Body of pancreas (tissue), 4 donors: ENCODE measurements at regions not wholly inside any gene's neighbourhood (a gene's known extent, or its start where the extent isn't known, plus 50 kb on each side); places are given as distances from the start of the nearest gene placed in this dataset.

Source experiments
- POLR2A ChIP-seq, 3 donors: fragments of 450-650 bp; IDR thresholded peaks; one replicate each; pipeline ENCODE4 v1.6.1; 2016; ENCODE audit warnings: antibody characterized with exemption in 3 of 3, mild to moderate bottlenecking in 2 of 3
- TF ChIP-seq, protein P1 (sequence below), 7 experiments: fragments of 450-650 bp in 4 of 7; fragments of 200-600 bp in 3 of 7; sonication (generic) in 3 of 7; IDR thresholded peaks; one replicate each; pipeline ENCODE4 v1.5.1; 2016 to 2019; ENCODE audit warnings: antibody characterized with exemption in 7 of 7

DNA sequence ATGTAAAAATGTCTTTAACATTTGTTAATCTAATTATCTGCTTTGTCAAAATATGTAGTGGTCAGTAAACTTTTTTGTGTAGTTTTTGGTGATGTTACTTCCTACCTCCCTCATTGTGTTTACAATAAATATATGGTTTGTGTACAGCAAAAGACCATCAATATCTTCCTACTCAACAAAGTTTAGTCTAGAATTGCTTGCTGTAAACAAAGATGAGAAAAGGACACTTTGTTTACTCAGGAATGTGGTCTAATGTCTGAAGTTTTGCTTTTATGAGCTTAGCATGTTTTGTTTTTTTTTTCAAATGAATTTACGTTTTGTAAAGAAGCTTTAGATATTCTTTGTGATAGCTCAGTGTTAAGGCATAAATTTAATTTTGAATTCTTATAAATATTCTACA, 563.5 kb upstream of the SPRY2 start:
- no peak for TF ChIP-seq POLR2A (IDR thresholded peaks at IDR 0.05)
- TF ChIP-seq, protein P1, sequence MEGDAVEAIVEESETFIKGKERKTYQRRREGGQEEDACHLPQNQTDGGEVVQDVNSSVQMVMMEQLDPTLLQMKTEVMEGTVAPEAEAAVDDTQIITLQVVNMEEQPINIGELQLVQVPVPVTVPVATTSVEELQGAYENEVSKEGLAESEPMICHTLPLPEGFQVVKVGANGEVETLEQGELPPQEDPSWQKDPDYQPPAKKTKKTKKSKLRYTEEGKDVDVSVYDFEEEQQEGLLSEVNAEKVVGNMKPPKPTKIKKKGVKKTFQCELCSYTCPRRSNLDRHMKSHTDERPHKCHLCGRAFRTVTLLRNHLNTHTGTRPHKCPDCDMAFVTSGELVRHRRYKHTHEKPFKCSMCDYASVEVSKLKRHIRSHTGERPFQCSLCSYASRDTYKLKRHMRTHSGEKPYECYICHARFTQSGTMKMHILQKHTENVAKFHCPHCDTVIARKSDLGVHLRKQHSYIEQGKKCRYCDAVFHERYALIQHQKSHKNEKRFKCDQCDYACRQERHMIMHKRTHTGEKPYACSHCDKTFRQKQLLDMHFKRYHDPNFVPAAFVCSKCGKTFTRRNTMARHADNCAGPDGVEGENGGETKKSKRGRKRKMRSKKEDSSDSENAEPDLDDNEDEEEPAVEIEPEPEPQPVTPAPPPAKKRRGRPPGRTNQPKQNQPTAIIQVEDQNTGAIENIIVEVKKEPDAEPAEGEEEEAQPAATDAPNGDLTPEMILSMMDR (IDR thresholded peaks at IDR 0.05): no peak
